ENCODE measurements at regions not wholly inside any gene's neighbourhood (a gene's known extent, or its start where the extent isn't known, plus 50 kb on each side); places are given as distances from the start of the nearest gene placed in this dataset.

GRCh38 chr12:66965621-66966020, 286.7 kb upstream of the GRIP1 start:
- no peak for DNase-seq (ENCODE audit: low read depth)
- no peak overlapping the region for H3K4me3 ChIP-seq (ENCODE audit: control insufficient read depth, low read depth, low read length)

GRCh38 chr12:66971816-66972215, 292.9 kb upstream of the GRIP1 start:
- H3K4me3 ChIP-seq (ENCODE audit: control insufficient read depth, low read depth, low read length), result no peak overlapping the region
- no peak for TF ChIP-seq CTCF (IDR thresholded peaks at IDR 0.05; ENCODE audit: control insufficient read depth, insufficient read depth, low read depth, low read length, missing control alignments)
- no peak for DNase-seq (ENCODE audit: low read depth)

More at GRCh38 chr12:66965621-66966020, 286.7 kb upstream of the GRIP1 start:
- no peak for TF ChIP-seq CTCF (IDR thresholded peaks at IDR 0.05; ENCODE audit: control insufficient read depth, insufficient read depth, low read depth, low read length, missing control alignments)

GRCh38 chr12:66976526-66976925, 292.6 kb upstream of the CAND1 start:
- no peak overlapping the region for H3K4me3 ChIP-seq (ENCODE audit: control insufficient read depth, low read depth, low read length)
- TF ChIP-seq CTCF (IDR thresholded peaks at IDR 0.05; ENCODE audit: control insufficient read depth, insufficient read depth, low read depth, low read length, missing control alignments), result no peak
- no peak for DNase-seq (ENCODE audit: low read depth)

- DNase-seq (ENCODE audit: low read depth), result no peak
- no peak for TF ChIP-seq CTCF (IDR thresholded peaks at IDR 0.05; ENCODE audit: control insufficient read depth, insufficient read depth, low read depth, low read length, missing control alignments)
- H3K4me3 ChIP-seq (ENCODE audit: control insufficient read depth, low read depth, low read length), result no peak overlapping the region
These were observed 290.4 kb upstream of the CAND1 start for GRCh38 chr12:66978802-66979201.

- TF ChIP-seq CTCF (IDR thresholded peaks at IDR 0.05; ENCODE audit: control insufficient read depth, insufficient read depth, low read depth, low read length, missing control alignments), result no peak
- DNase-seq (ENCODE audit: low read depth), result no peak
- no peak overlapping the region for H3K4me3 ChIP-seq (ENCODE audit: control insufficient read depth, low read depth, low read length)
These were observed 289.9 kb upstream of the CAND1 start for GRCh38 chr12:66979251-66979650.

GRCh38 chr12:66984077-66984476, 285.1 kb upstream of the CAND1 start:
- TF ChIP-seq CTCF (IDR thresholded peaks at IDR 0.05; ENCODE audit: control insufficient read depth, insufficient read depth, low read depth, low read length, missing control alignments), result no peak
- DNase-seq (ENCODE audit: low read depth), result no peak

GRCh38 chr12:66984962-66985361, 284.2 kb upstream of the CAND1 start:
- no peak overlapping the region for H3K4me3 ChIP-seq (ENCODE audit: control insufficient read depth, low read depth, low read length)
- DNase-seq (ENCODE audit: low read depth), result no peak
- TF ChIP-seq CTCF (IDR thresholded peaks at IDR 0.05; ENCODE audit: control insufficient read depth, insufficient read depth, low read depth, low read length, missing control alignments), result no peak

More at GRCh38 chr12:66984077-66984476, 285.1 kb upstream of the CAND1 start:
- no peak overlapping the region for H3K4me3 ChIP-seq (ENCODE audit: control insufficient read depth, low read depth, low read length)

Data from AG09309 (cell line).